HEK293 (cell line): ENCODE measurements at regions not wholly inside any gene's neighbourhood (a gene's known extent, or its start where the extent isn't known, plus 50 kb on each side); places are given as distances from the start of the nearest gene placed in this dataset.

Experiments used
- BCL11B ChIP-seq: fragments of 450-650 bp; formaldehyde crosslinking; IDR thresholded peaks from 2 replicates; pipeline ENCODE4 v1.5.1; 2016; ENCODE audit warnings: low read depth, missing biosample characterization, missing genetic modification characterization
- BCL6B ChIP-seq: fragments of 450-650 bp; formaldehyde crosslinking; IDR thresholded peaks from 2 replicates; pipeline ENCODE4 v1.5.1; 2017; ENCODE audit warnings: missing biosample characterization, missing genetic modification characterization
- CTCF ChIP-seq: fragments of 450-650 bp; formaldehyde crosslinking; IDR thresholded peaks from 2 replicates; pipeline ENCODE4 v1.5.1; 2016; ENCODE audit warnings: missing biosample characterization, missing genetic modification characterization
- GLI4 ChIP-seq: fragments of 450-650 bp; formaldehyde crosslinking; IDR thresholded peaks from 2 replicates; pipeline ENCODE4 v1.5.1; 2016; ENCODE audit warnings: missing biosample characterization, missing genetic modification characterization
- HIC1 ChIP-seq: fragments of 450-650 bp; formaldehyde crosslinking; IDR thresholded peaks from 2 replicates; pipeline ENCODE4 v1.5.1; 2016; ENCODE audit warnings: missing biosample characterization, missing genetic modification characterization
- TCF7L2 ChIP-seq: IDR thresholded peaks from 2 replicates; pipeline ENCODE4 v1.6.1; 2011; ENCODE audit warnings: low read depth, mild to moderate bottlenecking, inconsistent platforms, low read length, moderate library complexity, borderline replicate concordance
- TSHZ1 ChIP-seq: fragments of 450-650 bp; formaldehyde crosslinking; IDR thresholded peaks from 2 replicates; pipeline ENCODE4 v1.5.1; 2016; ENCODE audit warnings: missing biosample characterization, missing genetic modification characterization, borderline replicate concordance
- ZBTB1 ChIP-seq: fragments of 450-650 bp; formaldehyde crosslinking; IDR thresholded peaks from 2 replicates; pipeline ENCODE4 v1.5.1; 2016; ENCODE audit warnings: missing biosample characterization, missing genetic modification characterization
- ZNF202 ChIP-seq: fragments of 450-650 bp; formaldehyde crosslinking; IDR thresholded peaks from 2 replicates; pipeline ENCODE4 v1.5.1; 2016; ENCODE audit warnings: missing biosample characterization, missing genetic modification characterization, borderline replicate concordance
- ZNF214 ChIP-seq: fragments of 450-650 bp; formaldehyde crosslinking; IDR thresholded peaks from 2 replicates; pipeline ENCODE4 v1.5.1; 2017; ENCODE audit warnings: missing biosample characterization, mild to moderate bottlenecking, missing genetic modification characterization, borderline replicate concordance
- ZNF248 ChIP-seq: fragments of 450-650 bp; formaldehyde crosslinking; IDR thresholded peaks from 2 replicates; pipeline ENCODE4 v1.5.1; 2017; ENCODE audit warnings: missing biosample characterization, missing genetic modification characterization
- ZNF280D ChIP-seq: fragments of 450-650 bp; formaldehyde crosslinking; IDR thresholded peaks from 2 replicates; pipeline ENCODE4 v1.5.1; 2016; ENCODE audit warnings: missing biosample characterization, missing genetic modification characterization
- ZNF501 ChIP-seq: fragments of 450-650 bp; formaldehyde crosslinking; IDR thresholded peaks from 2 replicates; pipeline ENCODE4 v1.5.1; 2016; ENCODE audit warnings: missing biosample characterization, missing genetic modification characterization
- ZNF701 ChIP-seq: fragments of 450-650 bp; formaldehyde crosslinking; IDR thresholded peaks from 2 replicates; pipeline ENCODE4 v1.5.1; 2016; ENCODE audit warnings: missing biosample characterization, missing genetic modification characterization

GRCh38 chr9:99405359-99405758 lies 183.3 kb downstream of the SEC61B start:
- TF ChIP-seq ZNF248 (tag by site-specific recombination): no peak
- TF ChIP-seq ZNF280D (tag by site-specific recombination): no peak
- no peak for TF ChIP-seq GLI4 (tag by site-specific recombination)
- TF ChIP-seq TSHZ1: no peak
- TF ChIP-seq ZNF701 (tag by site-specific recombination): no peak
- TF ChIP-seq BCL6B: no peak
- TF ChIP-seq CTCF (tag by site-specific recombination): no peak
- no peak for TF ChIP-seq HIC1 (tag by site-specific recombination)
- no peak for TF ChIP-seq TCF7L2
- no peak for TF ChIP-seq ZNF202 (tag by site-specific recombination)
- TF ChIP-seq ZNF501 (tag by site-specific recombination): no peak
- TF ChIP-seq ZBTB1 (tag by site-specific recombination): no peak
- no peak for TF ChIP-seq BCL11B (tag by site-specific recombination)
- no peak for TF ChIP-seq ZNF214 (tag by site-specific recombination)
